Fibroblast of pulmonary artery (primary cell): ENCODE measurements at regions not wholly inside any gene's neighbourhood (a gene's known extent, or its start where the extent isn't known, plus 50 kb on each side); places are given as distances from the start of the nearest gene placed in this dataset.
"Not testable (repeated sequence)": the region's sequence is repeated elsewhere in the genome, so short reads cannot be mapped to it uniquely, and the experiment has no call there.

ENCODE experiments used
- DNase-seq: peaks from one replicate; pipeline ENCODE4 v3.0.0-alpha.2; 2010; ENCODE audit warnings: low read depth
- H3K4me3 ChIP-seq: replicated peaks from 2 replicates; pipeline ENCODE4 v1.5.1; 2011; ENCODE audit warnings: low read depth, mild to moderate bottlenecking, control low read depth, low read length, moderate library complexity
- CTCF ChIP-seq: IDR thresholded peaks from 2 replicates; pipeline ENCODE4 v1.5.1; 2011; ENCODE audit warnings: mild to moderate bottlenecking, control low read depth, low read length, inconsistent platforms; ENCODE audit errors: missing control alignments

GRCh38 chrX:1883772-1884171, 268.9 kb downstream of the ASMT start:
- no peak for DNase-seq
- no peak for TF ChIP-seq CTCF
- no peak overlapping the region for H3K4me3 ChIP-seq

- no peak overlapping the region for H3K4me3 ChIP-seq
- no peak for DNase-seq
- no peak for TF ChIP-seq CTCF
Measured at GRCh38 chrX:1884446-1884845, 269.6 kb downstream of the ASMT start.

- no peak for TF ChIP-seq CTCF
- H3K4me3 ChIP-seq, result no peak overlapping the region
- no peak for DNase-seq
Measured at GRCh38 chrX:1885116-1885515, 270.3 kb downstream of the ASMT start.

GRCh38 chrX:1888305-1888704, 273.4 kb downstream of the ASMT start:
- H3K4me3 ChIP-seq, DNase-seq: not testable (repeated sequence)

GRCh38 chrX:1894026-1894294, 279.1 kb downstream of the ASMT start:
- no peak for DNase-seq
- no peak overlapping the region for H3K4me3 ChIP-seq
- TF ChIP-seq CTCF, result no peak

- no peak for TF ChIP-seq CTCF
- DNase-seq, result no peak
- H3K4me3 ChIP-seq, result no peak overlapping the region
Measured at GRCh38 chrX:1894740-1895139, 279.9 kb downstream of the ASMT start.

- no peak for TF ChIP-seq CTCF
- H3K4me3 ChIP-seq, result no peak overlapping the region
- no peak for DNase-seq
Measured at GRCh38 chrX:1895583-1895982, 280.7 kb downstream of the ASMT start.

GRCh38 chrX:1899841-1900240, 285.0 kb downstream of the ASMT start:
- DNase-seq, result no peak
- H3K4me3 ChIP-seq, result no peak overlapping the region
- no peak for TF ChIP-seq CTCF
